H9 (cell line): ENCODE measurements at regions not wholly inside any gene's neighbourhood (a gene's known extent, or its start where the extent isn't known, plus 50 kb on each side); places are given as distances from the start of the nearest gene placed in this dataset.

Experiments
- DNase-seq: peaks from one replicate; pipeline ENCODE4 v3.0.0-alpha.2; 2017
- H2AFZ ChIP-seq: one replicate; pipeline ENCODE4 v1.6.1; 2013; ENCODE audit warnings: mild to moderate bottlenecking, low read length, control low read depth, moderate library complexity
- H2AK5ac ChIP-seq: 2 replicates; pipeline ENCODE4 v1.6.1; 2013; ENCODE audit warnings: low read length, control low read depth, mixed read lengths; ENCODE audit not compliant: insufficient read length
- H2BK120ac ChIP-seq: one replicate; pipeline ENCODE4 v1.6.1; 2013; ENCODE audit warnings: low read depth, mild to moderate bottlenecking, low read length, control low read depth, inconsistent platforms; ENCODE audit not compliant: poor library complexity, severe bottlenecking
- H2BK12ac ChIP-seq: 2 replicates; pipeline ENCODE4 v1.6.1; 2013; ENCODE audit warnings: low read length, control low read depth, mixed read lengths, low read depth; ENCODE audit not compliant: insufficient read length
- H2BK15ac ChIP-seq: 2 replicates; pipeline ENCODE4 v1.6.1; 2013; ENCODE audit warnings: low read depth, low read length, control low read depth
- H2BK20ac ChIP-seq: one replicate; pipeline ENCODE4 v1.6.1; 2013; ENCODE audit warnings: low read depth, mild to moderate bottlenecking, low read length, control low read depth, inconsistent platforms; ENCODE audit not compliant: poor library complexity, severe bottlenecking
- H2BK5ac ChIP-seq: 2 replicates; pipeline ENCODE4 v1.6.1; 2013; ENCODE audit warnings: low read length, control low read depth, mixed read lengths; ENCODE audit not compliant: insufficient read length
- H3K14ac ChIP-seq: 2 replicates; pipeline ENCODE4 v1.6.1; 2013; ENCODE audit warnings: low read length, control low read depth; ENCODE audit not compliant: insufficient read depth
- H3K18ac ChIP-seq: 2 replicates; pipeline ENCODE4 v1.6.1; 2013; ENCODE audit warnings: low read depth, mild to moderate bottlenecking, mixed read lengths, low read length, control low read depth; ENCODE audit not compliant: insufficient read length
- H3K23ac ChIP-seq: 2 replicates; pipeline ENCODE4 v1.6.1; 2013; ENCODE audit warnings: low read length, control low read depth, mixed read lengths, low read depth; ENCODE audit not compliant: insufficient read length
- H3K23me2 ChIP-seq: 2 replicates; pipeline ENCODE4 v1.6.1; 2013; ENCODE audit warnings: low read depth, mild to moderate bottlenecking, mixed read lengths, low read length, control low read depth; ENCODE audit not compliant: insufficient read length, poor library complexity, severe bottlenecking
- H3K27ac ChIP-seq: 2 replicates; pipeline ENCODE4 v1.5.1; 2013; ENCODE audit warnings: low read length, control low read depth, mixed read lengths, low read depth; ENCODE audit not compliant: insufficient read length
- H3K27me3 ChIP-seq: 2 replicates; pipeline ENCODE4 v1.6.1; 2013; ENCODE audit warnings: low read length, control low read depth, inconsistent platforms; ENCODE audit not compliant: insufficient read depth
- H3K4ac ChIP-seq: 2 replicates; pipeline ENCODE4 v1.6.1; 2013; ENCODE audit warnings: low read depth, mild to moderate bottlenecking, control low read depth, inconsistent platforms, low read length, moderate library complexity
- H3K4me1 ChIP-seq: 2 replicates; pipeline ENCODE4 v1.6.1; 2013; ENCODE audit warnings: low read length, control low read depth, inconsistent platforms; ENCODE audit not compliant: insufficient read depth
- H3K4me2 ChIP-seq: 2 replicates; pipeline ENCODE4 v1.6.1; 2013; ENCODE audit warnings: low read length, control low read depth, mixed read lengths; ENCODE audit not compliant: insufficient read length, insufficient read depth
- H3K56ac ChIP-seq: 2 replicates; pipeline ENCODE4 v1.6.1; 2013; ENCODE audit warnings: low read depth, mild to moderate bottlenecking, mixed read lengths, low read length, control low read depth; ENCODE audit not compliant: insufficient read length
- H3K79me1 ChIP-seq: 2 replicates; pipeline ENCODE4 v1.6.1; 2013; ENCODE audit warnings: low read depth, mild to moderate bottlenecking, moderate library complexity, low read length, control low read depth, inconsistent platforms; ENCODE audit not compliant: insufficient read depth, poor library complexity, severe bottlenecking
- H3K79me2 ChIP-seq: 2 replicates; pipeline ENCODE4 v1.6.1; 2013; ENCODE audit warnings: low read length, control low read depth, inconsistent platforms; ENCODE audit not compliant: insufficient read depth
- H3K9ac ChIP-seq: 2 replicates; pipeline ENCODE4 v1.6.1; 2013; ENCODE audit warnings: low read length, control low read depth, mixed read lengths; ENCODE audit not compliant: insufficient read length; ENCODE audit errors: extremely low read depth
- H3K9me3 ChIP-seq: one replicate; pipeline ENCODE4 v1.6.1; 2013; ENCODE audit warnings: low read depth, low read length, inconsistent platforms; ENCODE audit not compliant: control insufficient read depth
- H3T11ph ChIP-seq: one replicate; pipeline ENCODE4 v1.6.1; 2013; ENCODE audit warnings: mild to moderate bottlenecking, low read length, control low read depth, inconsistent platforms
- H4K20me1 ChIP-seq: one replicate; pipeline ENCODE4 v1.6.1; 2013; ENCODE audit not compliant: control insufficient read depth, insufficient read length, insufficient read depth
- H4K5ac ChIP-seq: 2 replicates; pipeline ENCODE4 v1.6.1; 2013; ENCODE audit warnings: low read depth, mild to moderate bottlenecking, mixed read lengths, low read length, control low read depth; ENCODE audit not compliant: insufficient read length
- H4K8ac ChIP-seq: replicated peaks from 2 replicates; pipeline ENCODE4 v1.6.1; 2013; ENCODE audit warnings: low read length, control low read depth, mixed read lengths, low read depth; ENCODE audit not compliant: insufficient read length
- H4K91ac ChIP-seq: 2 replicates; pipeline ENCODE4 v1.6.1; 2013; ENCODE audit warnings: low read depth, mild to moderate bottlenecking, moderate library complexity, mixed read lengths, low read length, control low read depth; ENCODE audit not compliant: insufficient read length
- H3K27ac Mint-ChIP-seq, 3 experiments: 2 replicates in 2 of 3; 3 replicates in 1 of 3; pipeline ENCODE4 v1.8.0; 2020 to 2021; ENCODE audit warnings: mixed read lengths in 3 of 3, mild to moderate bottlenecking in 1 of 3, moderate library complexity in 1 of 3
- H3K27me3 Mint-ChIP-seq: 2 replicates; pipeline ENCODE4 v1.8.0; 2021; ENCODE audit warnings: low read depth, mild to moderate bottlenecking, moderate library complexity, mixed read lengths
- H3K36me3 Mint-ChIP-seq, 3 experiments: 2 replicates in 2 of 3; 3 replicates in 1 of 3; pipeline ENCODE4 v1.8.0; 2020 to 2021; ENCODE audit warnings: low read depth in 3 of 3, mixed read lengths in 3 of 3; ENCODE audit not compliant: insufficient read depth in 1 of 3
- H3K4me1 Mint-ChIP-seq, 2 experiments: 2 replicates each; pipeline ENCODE4 v1.8.0; 2020; ENCODE audit warnings: mixed read lengths in 2 of 2
- H3K4me3 Mint-ChIP-seq, 2 experiments: 2 replicates in 1 of 2; 3 replicates in 1 of 2; pipeline ENCODE4 v1.8.0; 2020 to 2021; ENCODE audit warnings: mild to moderate bottlenecking in 2 of 2, mixed read lengths in 2 of 2, moderate library complexity in 1 of 2
- H3K9me3 Mint-ChIP-seq, 2 experiments: 2 replicates in 1 of 2; 3 replicates in 1 of 2; pipeline ENCODE4 v1.8.0; 2020; ENCODE audit warnings: mild to moderate bottlenecking in 2 of 2, mixed read lengths in 2 of 2, moderate library complexity in 1 of 2
- WGBS: extraction: QIAGEN DNeasy Blood & Tissue Kit; methylation state at CpG from one replicate; pipeline ENCODE4 v1.1.7; 2013; ENCODE audit warnings: missing lambda C conversion rate, low lambda C conversion rate, mixed read lengths; ENCODE audit not compliant: insufficient read length; ENCODE audit errors: extremely low coverage; 5-methylcytosine and 5-hydroxymethylcytosine counted together
- TF ChIP-seq, protein P1 (sequence below): fragments of 200-600 bp; sonication (generic); conservative IDR thresholded peaks from 3 replicates; pipeline ENCODE4 v1.8.0; 2021; ENCODE audit warnings: antibody characterized with exemption, mild to moderate bottlenecking

DNA sequence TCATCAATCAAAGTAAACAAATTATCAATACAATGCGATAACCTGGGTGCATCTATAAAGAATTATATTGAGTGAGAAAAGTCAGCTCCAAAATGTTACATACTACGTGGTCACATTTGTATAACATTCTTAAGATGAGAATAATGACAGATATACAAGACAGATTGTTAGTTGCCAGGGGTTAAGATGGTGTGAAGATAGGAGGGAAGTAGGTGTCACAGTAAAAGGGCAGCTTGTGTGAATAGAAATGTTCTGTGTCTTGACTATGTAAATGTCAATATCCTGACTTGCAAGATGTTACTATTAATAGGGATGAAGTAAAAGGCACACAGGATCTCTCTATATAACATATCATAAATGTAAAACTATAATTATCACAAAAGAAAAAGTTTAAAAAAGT is 611.2 kb upstream of the SPRY2 start:
- no peak overlapping the region for H4K91ac ChIP-seq
- Mint-ChIP-seq H3K27ac (no peak overlapping the region; a peak in 1 of 7 replicates), H3K36me3 (peaks cover 0 to 4% (median 0%) of the 10 kb centered on the region in 3 experiments; a peak in 1 of 7 replicates), H3K4me1 (no peaks in the 10 kb centered on the region), H3K4me3 (no peak overlapping the region), H3K9me3 (no peaks in the 10 kb centered on the region; a peak in 2 of 5 replicates), H3K27me3 (no peaks in the 10 kb centered on the region)
- no peak overlapping the region for H3K9ac ChIP-seq
- H3K23ac ChIP-seq, result no peak overlapping the region
- H4K5ac ChIP-seq, result no peak overlapping the region
- H3K14ac ChIP-seq, result no peak overlapping the region
- no peak overlapping the region for H2BK120ac ChIP-seq
- no peak overlapping the region for H2BK20ac ChIP-seq
- TF ChIP-seq, protein P1, sequence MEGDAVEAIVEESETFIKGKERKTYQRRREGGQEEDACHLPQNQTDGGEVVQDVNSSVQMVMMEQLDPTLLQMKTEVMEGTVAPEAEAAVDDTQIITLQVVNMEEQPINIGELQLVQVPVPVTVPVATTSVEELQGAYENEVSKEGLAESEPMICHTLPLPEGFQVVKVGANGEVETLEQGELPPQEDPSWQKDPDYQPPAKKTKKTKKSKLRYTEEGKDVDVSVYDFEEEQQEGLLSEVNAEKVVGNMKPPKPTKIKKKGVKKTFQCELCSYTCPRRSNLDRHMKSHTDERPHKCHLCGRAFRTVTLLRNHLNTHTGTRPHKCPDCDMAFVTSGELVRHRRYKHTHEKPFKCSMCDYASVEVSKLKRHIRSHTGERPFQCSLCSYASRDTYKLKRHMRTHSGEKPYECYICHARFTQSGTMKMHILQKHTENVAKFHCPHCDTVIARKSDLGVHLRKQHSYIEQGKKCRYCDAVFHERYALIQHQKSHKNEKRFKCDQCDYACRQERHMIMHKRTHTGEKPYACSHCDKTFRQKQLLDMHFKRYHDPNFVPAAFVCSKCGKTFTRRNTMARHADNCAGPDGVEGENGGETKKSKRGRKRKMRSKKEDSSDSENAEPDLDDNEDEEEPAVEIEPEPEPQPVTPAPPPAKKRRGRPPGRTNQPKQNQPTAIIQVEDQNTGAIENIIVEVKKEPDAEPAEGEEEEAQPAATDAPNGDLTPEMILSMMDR, result no peak
- no peaks in the 10 kb centered on the region for H3K9me3 ChIP-seq
- no peak overlapping the region for H3K4me2 ChIP-seq
- no peak overlapping the region for H2BK5ac ChIP-seq
- H3K4me1 ChIP-seq, result no peaks in the 10 kb centered on the region
- H3T11ph ChIP-seq, result no peak overlapping the region
- H2BK15ac ChIP-seq, result no peak overlapping the region
- no peak overlapping the region for H4K8ac ChIP-seq
- no peak overlapping the region for H3K4ac ChIP-seq
- H2AK5ac ChIP-seq, result no peak overlapping the region
- no peak for DNase-seq
- no peak overlapping the region for H2AFZ ChIP-seq
- no peak overlapping the region for H3K56ac ChIP-seq
- no peaks in the 10 kb centered on the region for H3K27me3 ChIP-seq
- no peak overlapping the region for H2BK12ac ChIP-seq
- no peak overlapping the region for H3K18ac ChIP-seq
- H3K79me2 ChIP-seq, result no peaks in the 10 kb centered on the region
- H3K27ac ChIP-seq, result no peak overlapping the region
- no peaks in the 10 kb centered on the region for H3K79me1 ChIP-seq
- no peaks in the 10 kb centered on the region for H3K23me2 ChIP-seq
- H4K20me1 ChIP-seq, result no peaks in the 10 kb centered on the region
- WGBS, result no CpG with 5 or more reads among the region's 2 CpGs
